Mesothelial cell of epicardium (in vitro differentiated cells): ENCODE measurements at regions not wholly inside any gene's neighbourhood (a gene's known extent, or its start where the extent isn't known, plus 50 kb on each side); places are given as distances from the start of the nearest gene placed in this dataset.

ENCODE experiments used
- DNase-seq, 2 experiments: peaks; one replicate each; pipeline ENCODE4 v3.0.0; 2021; ENCODE audit warnings: low spot score in 2 of 2; ENCODE audit not compliant: unreplicated experiment in 2 of 2
- H3K27ac Mint-ChIP-seq: 2 replicates; pipeline ENCODE4 v1.8.0; 2021; ENCODE audit warnings: mixed read lengths
- H3K27me3 Mint-ChIP-seq: 2 replicates; pipeline ENCODE4 v1.8.0; 2021; ENCODE audit warnings: low read depth, mixed read lengths
- H3K36me3 Mint-ChIP-seq: 2 replicates; pipeline ENCODE4 v1.8.0; 2021; ENCODE audit warnings: mixed read lengths
- H3K4me1 Mint-ChIP-seq: 2 replicates; pipeline ENCODE4 v1.8.0; 2021; ENCODE audit warnings: mixed read lengths
- H3K4me3 Mint-ChIP-seq: 2 replicates; pipeline ENCODE4 v1.8.0; 2021; ENCODE audit warnings: mild to moderate bottlenecking, moderate library complexity, mixed read lengths
- H3K9me3 Mint-ChIP-seq: 2 replicates; pipeline ENCODE4 v1.8.0; 2021; ENCODE audit warnings: mixed read lengths
- CTCF ChIP-seq: fragments of 200-600 bp; sonication (generic); IDR thresholded peaks from one replicate; pipeline ENCODE4 v1.5.0; 2021; ENCODE audit warnings: antibody characterized with exemption; ENCODE audit not compliant: unreplicated experiment

- H3K9me3 Mint-ChIP-seq: no peaks in the 10 kb centered on the region
- peaks cover 15% of the 10 kb centered on the region for H3K27me3 Mint-ChIP-seq
- H3K4me1 Mint-ChIP-seq: no peaks in the 10 kb centered on the region
- no peak for DNase-seq
- no peak overlapping the region for H3K27ac Mint-ChIP-seq
- no peak for TF ChIP-seq CTCF
- H3K36me3 Mint-ChIP-seq: no peaks in the 10 kb centered on the region
- H3K4me3 Mint-ChIP-seq: no peak overlapping the region
Observed at GRCh38 chr5:3393920-3394597, 201.6 kb upstream of the IRX1 start.

GRCh38 chr5:3393122-3393919, 202.3 kb upstream of the IRX1 start:
- no peak for TF ChIP-seq CTCF
- DNase-seq: no peak
- Mint-ChIP-seq H3K27me3 (peaks cover 15% of the 10 kb centered on the region), H3K27ac (no peak overlapping the region), H3K4me1 (peaks cover 3% of the 10 kb centered on the region), H3K4me3 (no peak overlapping the region), H3K9me3 (no peaks in the 10 kb centered on the region), H3K36me3 (no peaks in the 10 kb centered on the region)

GRCh38 chr5:3392306-3392939, 203.2 kb upstream of the IRX1 start:
- Mint-ChIP-seq H3K4me3 (no peak overlapping the region), H3K27ac (no peak overlapping the region), H3K27me3 (peaks cover 17% of the 10 kb centered on the region), H3K36me3 (no peaks in the 10 kb centered on the region), H3K9me3 (no peaks in the 10 kb centered on the region), H3K4me1 (peaks cover 8% of the 10 kb centered on the region)
- no peak for TF ChIP-seq CTCF
- no peak for DNase-seq

GRCh38 chr5:3391210-3391609, 204.4 kb upstream of the IRX1 start:
- H3K36me3 Mint-ChIP-seq: no peaks in the 10 kb centered on the region
- peaks cover 17% of the 10 kb centered on the region for H3K27me3 Mint-ChIP-seq
- H3K4me1 Mint-ChIP-seq: peaks cover 8% of the 10 kb centered on the region
- H3K27ac Mint-ChIP-seq: no peak overlapping the region
- no peak for DNase-seq
- no peak for TF ChIP-seq CTCF
- H3K4me3 Mint-ChIP-seq: no peak overlapping the region
- H3K9me3 Mint-ChIP-seq: no peaks in the 10 kb centered on the region

- Mint-ChIP-seq H3K27me3 (peaks cover 17% of the 10 kb centered on the region), H3K36me3 (no peaks in the 10 kb centered on the region), H3K4me3 (no peak overlapping the region), H3K4me1 (peaks cover 8% of the 10 kb centered on the region), H3K9me3 (no peaks in the 10 kb centered on the region), H3K27ac (no peak overlapping the region)
- no peak for TF ChIP-seq CTCF
- no peak for DNase-seq
Observed at GRCh38 chr5:3389471-3390026, 206.1 kb upstream of the IRX1 start.
